GM19240 (cell line): ENCODE measurements at regions not wholly inside any gene's neighbourhood (a gene's known extent, or its start where the extent isn't known, plus 50 kb on each side); places are given as distances from the start of the nearest gene placed in this dataset.
"Not testable (repeated sequence)": the region's sequence is repeated elsewhere in the genome, so short reads cannot be mapped to it uniquely, and the experiment has no call there.

Experiments
- DNase-seq: peaks from one replicate; pipeline ENCODE4 v3.0.0; 2011; ENCODE audit warnings: low spot score; ENCODE audit not compliant: insufficient read length

- no peak for DNase-seq
Measured at GRCh38 chr1:194723067-194723466, 1536.7 kb upstream of the B3GALT2 start.

DNA sequence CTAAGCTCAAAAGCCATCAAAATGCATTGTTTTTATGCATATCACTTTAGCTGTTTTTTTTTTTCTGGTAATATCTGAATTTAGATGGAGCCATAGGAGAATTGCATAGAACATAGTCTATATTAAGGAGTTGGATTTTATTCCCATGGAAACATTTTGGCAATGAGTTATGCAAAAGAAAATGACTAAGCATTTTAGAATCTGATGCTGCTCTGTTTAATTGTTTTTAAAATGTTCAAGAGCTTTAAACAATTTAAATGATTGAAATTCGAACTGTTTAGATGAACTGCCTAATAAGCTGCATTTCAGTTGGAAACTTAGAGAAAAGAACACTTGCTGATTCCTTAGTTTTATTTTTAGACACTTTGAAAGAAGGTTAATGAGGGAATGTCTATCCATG, 1531.5 kb upstream of the B3GALT2 start:
- no peak for DNase-seq

GRCh38 chr1:194717334-194717733, 1530.9 kb upstream of the B3GALT2 start:
- DNase-seq: no peak

GRCh38 chr1:194710671-194711070, 1524.3 kb upstream of the B3GALT2 start:
- DNase-seq: no peak

- DNase-seq: no peak
Measured at GRCh38 chr1:194709439-194709838, 1523.0 kb upstream of the B3GALT2 start.

- DNase-seq: no peak
Measured at GRCh38 chr1:194707074-194707473, 1520.7 kb upstream of the B3GALT2 start.

DNA sequence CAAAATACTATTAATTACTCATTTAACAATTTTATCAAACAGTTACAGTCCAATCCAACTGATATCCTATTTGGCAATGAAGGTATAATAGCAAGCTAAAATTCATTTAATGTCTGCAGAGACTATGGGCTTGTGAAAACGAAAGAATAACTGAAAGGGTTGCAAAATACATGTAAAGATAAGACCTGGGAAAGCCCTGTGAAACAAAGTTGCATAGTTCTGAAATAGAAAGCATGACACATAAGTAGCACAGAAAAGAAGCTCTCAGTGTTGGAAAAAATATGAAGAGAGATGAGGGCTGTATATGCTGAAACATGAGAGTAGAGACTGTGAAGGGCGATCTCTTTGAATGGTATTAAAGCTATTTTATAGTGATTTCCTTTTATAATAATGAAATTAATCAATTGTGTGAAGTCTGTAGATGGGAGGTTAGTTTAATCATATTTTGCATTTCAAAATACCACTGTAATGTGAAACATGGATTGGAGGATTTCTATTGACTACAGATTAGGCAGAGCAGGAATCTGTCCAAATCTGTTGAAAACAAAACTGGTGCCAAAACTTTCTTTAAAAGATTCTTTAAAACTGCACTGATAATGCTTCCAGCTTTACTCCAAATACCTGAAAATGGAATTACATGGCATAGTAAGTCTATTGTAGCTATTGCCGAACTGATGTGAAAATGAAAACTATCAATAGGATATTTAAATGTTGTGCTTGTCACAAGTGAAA, 1518.9 kb upstream of the B3GALT2 start:
- DNase-seq: no peak

DNA sequence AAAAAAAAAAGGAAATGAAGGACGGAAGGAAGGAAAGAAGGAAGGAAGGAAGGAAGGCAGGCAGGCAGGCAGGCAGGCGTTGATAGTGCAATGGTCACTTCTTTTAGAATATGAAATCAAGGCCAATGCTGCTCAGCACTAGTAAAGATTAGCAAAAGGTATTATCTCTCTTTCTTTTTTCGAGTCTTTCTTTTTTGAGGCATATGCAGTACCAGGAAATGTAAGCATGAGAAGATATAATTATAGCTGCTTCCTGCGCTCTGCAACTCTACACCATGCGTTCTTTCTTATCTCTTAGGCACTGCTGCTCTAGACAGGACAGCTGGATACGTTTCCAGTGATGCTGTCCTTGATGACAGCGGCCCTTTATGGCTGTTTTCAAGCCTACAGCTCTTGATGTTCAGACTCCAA, 1512.5 kb upstream of the B3GALT2 start:
- DNase-seq: no peak

DNA sequence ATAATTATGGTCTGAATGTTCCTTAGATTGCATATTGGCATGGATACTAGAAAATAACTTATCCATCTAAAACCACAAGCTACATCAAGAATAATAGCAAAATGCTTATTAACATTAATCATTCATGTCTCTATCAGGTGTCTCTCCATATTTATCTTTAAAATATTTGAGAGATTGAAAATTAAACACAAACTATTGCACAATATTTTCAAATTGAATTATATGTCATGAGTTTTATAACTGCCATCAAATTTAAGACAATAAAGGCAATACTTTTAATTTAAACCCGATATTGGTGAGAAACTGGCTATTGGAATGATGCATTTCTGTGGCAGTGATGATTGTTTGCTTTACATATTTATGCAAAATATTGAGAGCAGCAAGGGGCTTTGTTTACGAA, 1506.8 kb upstream of the B3GALT2 start:
- DNase-seq: no peak

DNA sequence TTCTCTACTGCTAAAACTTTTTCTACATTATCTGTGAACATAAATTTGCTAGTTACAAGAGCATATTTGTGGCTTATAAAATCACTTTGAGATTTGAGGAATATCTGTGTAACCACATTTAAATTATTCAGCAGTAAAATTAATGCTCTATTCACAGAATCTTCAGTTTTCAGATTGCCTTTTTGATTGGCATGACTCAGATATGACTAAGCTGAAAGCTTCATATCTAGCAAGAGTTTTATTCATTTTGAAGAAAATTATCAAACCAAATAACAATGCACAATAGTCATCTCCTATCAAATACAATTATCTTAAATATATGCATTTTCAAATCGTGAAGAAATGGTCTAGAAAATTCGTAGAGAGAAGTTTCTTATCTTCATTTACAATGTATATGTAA, 1498.2 kb upstream of the B3GALT2 start:
- no peak for DNase-seq

GRCh38 chr1:194658090-194658439, 1471.7 kb upstream of the B3GALT2 start:
- no peak for DNase-seq

DNA sequence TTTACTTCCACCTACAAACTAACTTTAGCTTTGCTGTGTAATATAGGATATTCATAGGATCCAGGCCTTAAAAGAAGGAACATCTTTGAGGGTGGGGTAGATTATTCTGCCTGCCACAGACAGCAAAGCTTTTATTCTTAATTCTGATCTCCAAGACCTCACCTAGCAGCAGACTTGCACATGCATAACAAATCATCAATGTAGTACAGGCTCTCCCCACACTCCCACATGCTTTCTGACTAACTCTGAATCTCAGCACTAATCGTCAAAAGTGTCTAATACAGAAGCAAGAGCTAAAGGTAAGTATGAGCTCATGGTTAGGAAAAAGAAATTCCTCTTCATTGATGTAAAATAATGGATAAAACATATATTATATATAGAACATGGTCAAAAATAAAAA, 1468.5 kb upstream of the B3GALT2 start:
- DNase-seq: no peak

GRCh38 chr1:194653385-194653784, 1467.0 kb upstream of the B3GALT2 start:
- no peak for DNase-seq

- DNase-seq: no peak
Measured at GRCh38 chr1:194647118-194647517, 1460.7 kb upstream of the B3GALT2 start.

DNA sequence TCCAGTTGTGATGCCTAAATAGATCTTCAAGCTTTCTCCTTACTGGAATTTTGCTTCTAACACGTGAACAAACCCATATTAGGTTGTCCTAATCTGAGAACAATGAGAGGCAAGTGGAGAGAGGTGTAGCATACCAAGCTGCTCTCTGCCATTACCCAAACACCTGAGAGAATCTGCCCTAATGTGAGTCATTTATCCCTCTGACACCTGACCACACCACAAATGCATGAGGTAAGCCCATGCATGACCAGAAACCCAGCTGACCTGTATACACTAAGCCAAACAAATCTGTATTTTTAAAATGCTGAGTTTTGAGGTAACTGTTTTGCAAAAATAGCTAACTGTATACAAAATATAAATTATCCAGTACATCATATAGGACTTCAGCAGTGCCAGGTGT, 1458.1 kb upstream of the B3GALT2 start:
- no peak for DNase-seq

- DNase-seq: no peak
Measured at GRCh38 chr1:194640322-194640721, 1453.9 kb upstream of the B3GALT2 start.

- no peak for DNase-seq
Measured at GRCh38 chr1:194629011-194629410, 1442.6 kb upstream of the B3GALT2 start.

DNA sequence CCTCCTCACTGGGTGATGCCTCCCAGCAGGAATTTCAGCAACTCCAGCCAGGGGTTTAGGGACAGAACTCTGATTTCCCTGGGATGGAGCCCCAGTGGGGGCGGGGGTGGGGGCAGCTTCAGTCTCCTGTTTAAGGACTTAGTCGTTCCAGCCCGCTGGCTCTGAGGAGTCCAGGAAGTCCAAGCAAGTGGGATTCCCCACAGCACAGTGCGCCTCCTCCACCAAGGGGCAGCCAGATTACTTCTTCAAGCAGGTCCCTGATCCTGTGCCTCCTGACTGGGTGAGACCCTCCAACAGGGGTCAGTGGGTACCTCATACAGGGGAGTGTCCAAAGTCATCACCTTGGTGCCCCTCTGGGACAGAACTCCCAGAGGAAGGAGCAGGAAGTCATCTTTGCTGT, 1438.4 kb upstream of the B3GALT2 start:
- DNase-seq: no peak

DNA sequence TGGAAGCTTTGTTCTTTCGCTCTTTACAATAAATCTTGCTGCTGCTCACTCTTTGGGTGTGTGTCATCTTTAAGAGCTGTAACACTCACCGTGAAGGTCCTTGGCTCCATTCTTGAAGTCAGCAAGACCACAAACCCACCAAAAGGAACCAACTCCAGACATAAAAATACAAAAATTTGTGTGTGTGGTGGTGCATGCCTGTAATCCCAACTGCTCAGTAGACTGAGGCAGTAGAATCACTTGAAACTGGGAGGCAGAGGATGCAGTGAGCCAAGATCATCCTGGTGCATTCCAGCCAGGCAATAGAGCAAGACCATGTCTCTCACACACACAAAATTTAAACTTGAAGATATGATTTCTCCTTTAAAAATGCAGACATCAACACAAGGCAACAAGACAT, 1431.7 kb upstream of the B3GALT2 start:
- DNase-seq: no peak

DNA sequence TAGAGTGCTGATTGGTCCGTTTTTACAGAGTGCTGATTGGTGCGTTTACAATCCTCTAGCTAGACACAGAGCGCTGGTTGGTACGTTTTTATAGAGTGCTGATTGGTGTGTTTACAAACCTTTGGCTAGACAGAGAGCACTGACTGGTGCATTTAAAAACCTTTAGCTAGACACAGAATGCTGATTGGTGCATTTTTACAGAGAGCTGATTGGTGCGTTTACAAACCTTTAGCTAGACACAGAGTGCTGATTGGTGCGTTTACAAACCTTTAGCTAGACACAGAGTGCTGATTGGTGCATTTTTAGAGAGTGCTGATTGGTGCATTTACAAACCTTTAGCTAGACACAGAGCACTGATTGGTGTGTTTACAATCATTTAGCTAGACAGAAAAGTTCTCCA, 1430.9 kb upstream of the B3GALT2 start:
- DNase-seq: not testable (repeated sequence)

DNA sequence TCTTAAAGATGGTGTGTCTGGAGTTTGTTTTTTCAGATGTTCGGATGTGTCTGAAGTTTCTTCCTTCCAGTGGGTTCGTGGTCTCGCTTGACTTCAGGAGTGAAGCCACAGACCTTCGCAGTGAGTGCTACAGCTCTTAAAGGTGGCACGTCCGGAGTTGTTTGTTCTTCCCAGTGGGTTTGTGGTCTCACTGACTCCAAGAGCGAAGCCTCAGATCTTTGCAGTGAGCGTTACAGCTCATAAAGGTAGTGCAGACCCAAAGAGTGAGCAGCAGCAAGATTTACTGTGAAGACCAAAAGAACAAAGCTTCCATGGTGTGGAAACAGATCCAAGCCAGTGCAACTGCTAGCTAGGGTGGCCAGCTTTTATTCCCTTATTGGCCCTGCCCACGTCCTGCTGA, 1430.4 kb upstream of the B3GALT2 start:
- no peak for DNase-seq

- no peak for DNase-seq
Measured at GRCh38 chr1:194602184-194602583, 1415.8 kb upstream of the B3GALT2 start.

- no peak for DNase-seq
Measured at GRCh38 chr1:194600716-194601115, 1414.3 kb upstream of the B3GALT2 start.

- no peak for DNase-seq
Measured at GRCh38 chr1:194598098-194598497, 1411.7 kb upstream of the B3GALT2 start.
